ENCODE measurements at regions not wholly inside any gene's neighbourhood (a gene's known extent, or its start where the extent isn't known, plus 50 kb on each side); places are given as distances from the start of the nearest gene placed in this dataset.
"Not testable (repeated sequence)": the region's sequence is repeated elsewhere in the genome, so short reads cannot be mapped to it uniquely, and the experiment has no call there.

DNA sequence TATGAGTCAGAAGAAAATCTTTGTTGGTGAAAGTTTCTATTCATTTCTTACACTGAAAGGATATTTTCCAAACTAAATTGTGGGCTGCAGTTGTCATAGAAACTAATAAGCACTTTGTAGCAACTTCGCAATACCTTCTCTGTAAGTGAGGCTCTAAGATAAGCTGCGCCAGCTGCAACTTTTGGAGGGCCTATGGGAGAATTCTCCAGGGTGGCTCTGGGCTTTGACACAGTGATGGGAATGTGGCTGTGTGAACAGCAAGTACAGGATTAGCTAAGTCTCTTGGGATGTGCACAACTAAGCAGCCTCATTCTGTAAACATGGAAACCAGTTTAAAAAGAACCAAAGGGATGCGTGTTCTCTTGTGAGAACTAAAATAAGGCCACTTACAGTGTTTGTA, 124.6 kb upstream of the SGO1 start:
- H3K27me3 Mint-ChIP-seq = no peaks in the 10 kb centered on the region
- H3K4me3 Mint-ChIP-seq = no peak overlapping the region
- H3K4me1 Mint-ChIP-seq = no peaks in the 10 kb centered on the region
- peaks cover 0 to 6% (median 0%) of the 10 kb centered on the region in 7 donors for H3K9me3 Mint-ChIP-seq
- ATAC-seq (ENCODE audit: low read depth in 2 of 2) (no peak), DNase-seq (no peak)
- H3K36me3 Mint-ChIP-seq = peaks cover 0 to 10% of the 10 kb centered on the region in 2 donors
- peak overlapping the region in 1 of 6 donors; percentile 13 for H3K27ac Mint-ChIP-seq

DNA sequence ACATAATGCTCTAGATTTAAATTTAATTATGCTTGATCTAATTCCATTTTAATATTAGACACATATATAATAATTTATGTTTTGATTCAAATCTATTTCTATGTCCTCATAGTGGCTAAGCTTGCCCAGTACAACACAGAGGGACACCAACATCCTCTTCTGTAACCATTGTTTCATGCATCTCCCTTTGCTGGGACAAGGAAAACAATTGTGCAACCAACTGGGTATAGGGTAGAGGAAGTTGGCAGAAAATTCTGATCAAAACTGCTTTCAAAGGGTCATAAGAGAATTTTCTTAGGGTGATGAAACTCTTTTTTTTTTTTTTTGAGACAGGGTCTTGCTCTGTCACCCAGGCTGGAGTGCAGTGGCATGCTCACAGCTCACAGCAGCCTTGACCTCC, 121.4 kb upstream of the SGO1 start:
- no peaks in the 10 kb centered on the region for H3K4me1 Mint-ChIP-seq
- H3K27ac Mint-ChIP-seq = no peak overlapping the region
- H3K9me3 Mint-ChIP-seq = peaks cover 0 to 7% (median 4%) of the 10 kb centered on the region in 7 donors
- H3K36me3 Mint-ChIP-seq = peaks cover 0 to 3% of the 10 kb centered on the region in 2 donors
- H3K27me3 Mint-ChIP-seq = no peaks in the 10 kb centered on the region
- H3K4me3 Mint-ChIP-seq = no peak overlapping the region
- ATAC-seq (ENCODE audit: low read depth in 2 of 2) (no peak), DNase-seq (no peak)

DNA sequence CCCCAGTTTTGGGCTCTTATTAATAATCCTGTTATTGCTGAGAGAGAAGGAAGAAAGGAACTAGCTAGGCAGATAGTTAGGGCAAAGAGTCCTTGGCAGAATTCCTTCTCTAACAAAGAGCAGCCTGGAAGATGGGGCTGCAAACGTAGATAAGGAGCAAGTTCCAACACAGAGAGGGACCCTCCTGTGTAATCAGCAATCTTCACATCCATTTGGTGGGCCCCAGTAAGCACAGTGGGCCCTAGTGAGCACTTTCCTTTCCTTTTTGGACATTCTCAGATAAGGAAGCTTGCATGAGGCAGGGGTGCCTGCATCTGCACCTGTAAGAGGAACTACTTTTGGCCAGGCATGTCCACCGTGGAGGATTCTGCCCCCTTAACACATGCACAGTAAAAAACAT, 119.6 kb upstream of the SGO1 start:
- no peaks in the 10 kb centered on the region for H3K27me3 Mint-ChIP-seq

DNA sequence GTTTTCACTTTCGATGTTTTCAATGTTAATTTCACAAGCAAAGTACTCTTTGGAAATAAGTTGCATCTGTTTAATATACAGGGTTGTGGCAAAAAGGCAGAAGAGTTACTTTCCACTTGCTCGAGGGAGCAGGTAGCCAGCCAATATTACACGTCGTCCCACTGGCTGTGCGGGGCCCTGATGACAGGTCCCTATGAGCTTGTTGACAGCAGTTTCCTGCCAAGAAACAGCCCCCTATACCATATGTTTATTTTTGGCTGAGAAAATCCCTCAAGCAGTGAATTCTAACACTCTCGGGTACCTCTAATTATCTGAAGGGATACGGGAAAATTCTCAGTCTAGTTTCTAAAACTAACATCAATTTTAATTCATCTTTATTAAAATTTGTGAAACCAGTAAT, 116.8 kb upstream of the SGO1 start:
- ATAC-seq (ENCODE audit: low read depth in 2 of 2) (no peak), DNase-seq (no peak)
- H3K9me3 Mint-ChIP-seq = peaks cover 0 to 11% (median 4%) of the 10 kb centered on the region in 7 donors
- H3K27me3 Mint-ChIP-seq = no peaks in the 10 kb centered on the region
- no peak overlapping the region for H3K27ac Mint-ChIP-seq
- no peaks in the 10 kb centered on the region for H3K4me1 Mint-ChIP-seq
- peaks cover 0 to 5% of the 10 kb centered on the region in 2 donors for H3K36me3 Mint-ChIP-seq
- no peak overlapping the region for H3K4me3 Mint-ChIP-seq

More for the DNA sequence above, 119.6 kb upstream of the SGO1 start:
- Mint-ChIP-seq H3K27ac (no peak overlapping the region), H3K4me3 (no peak overlapping the region), H3K36me3 (no peaks in the 10 kb centered on the region), H3K4me1 (no peaks in the 10 kb centered on the region), H3K9me3 (peaks cover 0 to 7% (median 3%) of the 10 kb centered on the region in 7 donors)
- DNase-seq (no peak), ATAC-seq (ENCODE audit: low read depth in 2 of 2) (no peak)

DNA sequence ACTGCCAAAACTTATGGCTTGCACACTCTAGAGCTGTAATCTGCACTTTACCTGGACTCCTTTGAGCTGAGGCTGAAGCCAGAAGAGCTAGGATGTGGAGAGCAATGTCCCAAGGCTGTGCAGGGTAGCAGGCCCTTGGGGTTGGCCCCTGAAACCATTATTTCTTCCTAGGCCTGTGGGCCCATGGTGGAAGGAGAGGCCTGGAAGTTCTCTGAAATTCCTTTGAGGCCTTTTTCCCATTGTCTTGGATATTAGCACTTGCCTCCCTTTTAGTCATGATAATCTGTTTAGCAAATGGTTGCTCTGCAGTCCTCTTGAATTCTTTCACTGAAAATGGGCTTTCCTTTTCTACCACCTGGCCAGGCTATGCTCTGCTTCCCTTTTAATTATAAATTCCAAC, 102.0 kb upstream of the SGO1 start:
- DNase-seq (no peak), ATAC-seq (ENCODE audit: low read depth in 2 of 2) (no peak)
- H3K4me1 Mint-ChIP-seq = no peaks in the 10 kb centered on the region
- H3K9me3 Mint-ChIP-seq = peaks cover 18 to 65% (median 41%) of the 10 kb centered on the region in 7 donors
- H3K4me3 Mint-ChIP-seq = no peak overlapping the region
- H3K27ac Mint-ChIP-seq = peak overlapping the region in 1 of 6 donors; percentile 71
- H3K27me3 Mint-ChIP-seq = no peaks in the 10 kb centered on the region
- peaks cover 28 to 30% of the 10 kb centered on the region in 2 donors for H3K36me3 Mint-ChIP-seq

DNA sequence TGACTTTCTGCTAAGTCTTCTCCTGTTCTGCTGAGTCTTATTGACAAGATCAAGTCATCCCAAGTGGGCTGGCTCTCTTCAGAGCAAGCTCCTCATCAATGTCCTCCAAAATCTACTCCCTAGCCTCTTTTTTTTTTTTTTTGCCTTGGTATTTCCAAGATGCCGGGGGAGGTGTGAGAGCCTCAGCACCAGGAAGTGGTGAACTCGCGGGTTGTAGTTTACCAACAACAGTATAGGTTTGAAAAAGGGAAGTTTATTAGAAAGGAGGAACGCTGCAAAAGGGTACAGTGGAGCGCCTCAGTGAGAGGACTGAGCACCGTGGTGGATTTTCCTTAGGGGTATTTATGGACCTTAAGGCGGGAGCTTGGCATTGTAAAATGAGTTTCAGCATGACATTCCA, 94.3 kb upstream of the SGO1 start:
- peaks cover 0 to 4% (median 0%) of the 10 kb centered on the region in 3 donors for H3K27me3 Mint-ChIP-seq
- H3K4me1 Mint-ChIP-seq = peaks cover 6% of the 10 kb centered on the region in 3 donors
- peaks cover 5 to 44% (median 32%) of the 10 kb centered on the region in 7 donors for H3K9me3 Mint-ChIP-seq
- peak overlapping the region in 1 of 8 donors; percentile 10 for H3K4me3 Mint-ChIP-seq
- peak overlapping the region in 1 of 6 donors; percentile 9 for H3K27ac Mint-ChIP-seq
- no peak for DNase-seq
- peak; percentile 60 to 68 for ATAC-seq (ENCODE audit: low read depth in 2 of 2)
- peaks cover 20 to 25% of the 10 kb centered on the region in 2 donors for H3K36me3 Mint-ChIP-seq

DNA sequence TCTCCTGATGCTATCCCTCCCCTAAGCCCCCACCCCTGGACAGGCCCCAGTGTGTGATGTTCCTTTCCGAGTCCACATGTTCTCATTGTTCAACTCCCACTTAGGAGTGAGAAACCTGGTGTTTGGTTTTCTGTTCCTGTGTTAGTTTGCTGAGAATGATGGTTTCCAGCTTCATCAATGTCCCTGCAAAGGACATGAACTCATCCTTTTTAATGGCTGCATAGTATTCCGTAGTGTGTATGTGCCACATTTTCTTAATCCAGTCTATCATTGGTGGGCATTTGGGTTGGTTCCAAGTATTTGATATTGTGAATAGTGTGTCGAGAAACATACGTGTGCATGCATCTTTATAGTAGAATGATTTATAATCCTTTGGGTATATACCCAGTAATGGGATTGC, 80.0 kb upstream of the SGO1 start:
- Mint-ChIP-seq H3K27ac (peak overlapping the region in 1 of 6 donors; percentile 49), H3K36me3 (peaks cover 12 to 19% of the 10 kb centered on the region in 2 donors), H3K9me3 (peaks cover 7 to 39% (median 25%) of the 10 kb centered on the region in 7 donors)
- not testable (repeated sequence) for ATAC-seq (ENCODE audit: low read depth in 2 of 2); H3K27me3 Mint-ChIP-seq; H3K4me3 Mint-ChIP-seq; H3K4me1 Mint-ChIP-seq; DNase-seq

DNA sequence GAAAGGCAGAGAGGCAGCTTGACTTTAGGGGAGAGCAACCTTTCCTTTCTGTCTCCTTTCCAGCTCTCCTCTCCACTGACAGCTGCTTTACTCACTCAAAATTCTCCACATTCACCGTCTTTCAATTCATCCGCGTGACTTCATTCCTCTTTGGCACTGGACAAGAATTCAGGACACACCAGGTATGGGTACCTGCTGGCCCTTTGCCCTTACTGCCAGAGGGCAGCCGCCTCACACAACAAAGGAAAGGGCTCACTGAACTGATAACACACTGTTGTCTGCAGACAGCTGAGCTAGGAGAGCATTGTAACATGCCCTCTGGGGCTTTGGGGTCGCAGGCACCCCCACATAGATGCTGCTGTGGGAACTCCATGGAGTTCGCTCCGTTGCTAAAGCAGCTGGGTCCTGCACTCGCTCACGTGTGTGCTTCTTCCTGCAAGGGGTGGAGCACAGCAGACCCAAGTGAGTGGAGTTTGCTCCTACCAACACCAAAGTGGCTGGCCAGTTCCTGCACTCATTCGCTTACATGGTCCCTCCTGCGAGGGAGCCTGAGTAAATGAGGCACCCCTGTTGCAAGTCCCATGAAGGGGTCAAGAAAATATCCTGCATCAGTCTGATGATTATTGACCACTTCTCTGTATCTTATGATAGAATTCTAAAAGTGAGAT, 79.0 kb upstream of the SGO1 start:
- Mint-ChIP-seq H3K36me3 (peaks cover 12% of the 10 kb centered on the region in 2 donors), H3K27ac (peak overlapping the region in 1 of 6 donors; percentile 29), H3K9me3 (peaks cover 7 to 39% (median 25%) of the 10 kb centered on the region in 7 donors), H3K4me3 (no peak overlapping the region), H3K27me3 (no peaks in the 10 kb centered on the region), H3K4me1 (no peaks in the 10 kb centered on the region)
- ATAC-seq (ENCODE audit: low read depth in 2 of 2) (no peak), DNase-seq (no peak)

DNA sequence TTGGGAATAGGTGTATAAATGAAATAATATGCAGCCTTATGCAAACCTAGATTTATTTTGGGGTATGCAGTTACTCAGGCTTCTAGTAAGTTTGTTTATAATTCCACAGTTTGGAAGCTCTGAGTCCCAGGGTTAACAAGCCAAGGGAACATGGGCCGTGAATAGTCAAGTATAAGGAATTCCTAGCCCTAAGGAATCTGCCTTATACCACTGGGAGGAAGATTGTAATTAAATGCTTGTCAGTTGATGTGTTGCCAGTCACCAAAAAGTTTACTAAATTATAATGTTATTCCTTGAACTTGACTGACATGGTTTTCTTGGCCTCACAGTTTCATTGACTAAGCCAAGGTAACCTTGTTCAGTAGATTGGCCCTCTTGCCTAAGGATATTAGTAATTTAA, 72.4 kb upstream of the SGO1 start:
- peaks cover 6 to 8% of the 10 kb centered on the region in 2 donors for H3K36me3 Mint-ChIP-seq
- peaks cover 0 to 4% (median 1%) of the 10 kb centered on the region in 7 donors for H3K9me3 Mint-ChIP-seq
- ATAC-seq (ENCODE audit: low read depth in 2 of 2) = no peak
- H3K4me1 Mint-ChIP-seq = peaks cover 4 to 11% (median 8%) of the 10 kb centered on the region in 3 donors
- no peaks in the 10 kb centered on the region for H3K27me3 Mint-ChIP-seq
- no peak for DNase-seq
- H3K27ac Mint-ChIP-seq = no peak overlapping the region
- no peak overlapping the region for H3K4me3 Mint-ChIP-seq

DNA sequence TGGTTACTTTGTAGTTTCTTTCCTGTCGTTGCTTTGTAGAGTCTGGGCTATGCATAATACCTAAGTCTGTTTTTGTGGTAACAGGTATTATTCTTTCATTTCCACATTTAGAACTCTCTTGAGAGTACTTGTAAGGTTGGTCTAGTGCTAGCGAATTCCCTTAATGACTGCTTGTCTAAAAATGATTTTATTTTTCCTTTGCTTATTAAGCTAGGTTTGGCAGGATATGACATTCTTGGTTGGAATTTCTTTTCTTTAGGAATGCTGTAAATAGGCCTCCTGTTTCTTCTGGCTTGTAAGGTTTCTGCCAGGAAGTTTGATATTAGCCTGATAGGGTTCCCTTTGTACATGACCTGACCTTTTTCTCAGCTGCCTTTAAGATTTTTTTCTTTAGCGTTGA, 70.1 kb upstream of the SGO1 start:
- peaks cover 4 to 11% (median 8%) of the 10 kb centered on the region in 3 donors for H3K4me1 Mint-ChIP-seq
- ATAC-seq (ENCODE audit: low read depth in 2 of 2) (peak; percentile 41 to 60), DNase-seq (no peak)
- no peaks in the 10 kb centered on the region for H3K27me3 Mint-ChIP-seq
- H3K4me3 Mint-ChIP-seq = peak overlapping the region in 2 of 8 donors; percentile 21 to 43
- peak overlapping the region in 1 of 6 donors; percentile 14 for H3K27ac Mint-ChIP-seq
- H3K36me3 Mint-ChIP-seq = peaks cover 6 to 8% of the 10 kb centered on the region in 2 donors
- peaks cover 0 to 4% (median 1%) of the 10 kb centered on the region in 7 donors for H3K9me3 Mint-ChIP-seq

DNA sequence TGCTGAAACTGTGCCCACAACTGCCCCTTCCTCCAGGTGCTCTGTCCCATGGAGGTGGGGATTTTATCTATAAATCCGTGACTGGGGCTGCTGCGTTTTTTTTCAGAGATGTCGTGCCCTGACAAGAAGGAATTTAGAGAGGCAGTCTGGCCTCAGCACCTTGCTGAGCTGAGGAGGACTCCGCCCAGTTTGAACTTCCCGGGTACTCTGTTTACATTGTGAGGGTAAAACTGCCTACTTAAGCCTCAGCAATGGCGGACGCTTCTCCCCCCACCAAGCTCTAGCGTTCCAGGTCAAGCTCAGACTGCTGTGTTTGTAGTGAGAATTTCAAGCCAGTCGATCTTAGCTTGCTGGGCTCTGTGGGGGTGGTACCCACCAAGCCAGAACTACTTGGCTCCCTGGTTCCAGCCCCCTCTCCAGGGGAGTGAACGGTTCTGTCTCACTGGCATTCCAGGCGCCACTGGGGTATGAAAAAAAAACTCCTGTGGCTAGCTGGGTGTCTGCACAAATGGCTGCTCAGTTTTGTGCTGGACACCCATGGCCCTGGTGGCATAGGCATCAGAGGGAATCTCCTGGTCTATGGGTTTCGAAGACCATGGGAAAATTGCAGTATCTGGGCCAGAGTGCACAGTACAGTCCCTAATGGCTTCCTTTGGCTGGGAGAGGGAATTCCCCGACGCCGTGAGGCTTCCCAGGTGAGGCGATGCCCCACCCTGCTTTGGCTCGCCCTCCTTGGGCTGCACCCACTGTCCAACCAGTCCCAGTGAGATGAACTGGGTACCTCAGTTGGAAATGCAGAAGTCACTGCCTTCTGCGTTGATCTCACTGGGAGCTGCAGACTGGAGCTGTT, 68.5 kb upstream of the SGO1 start:
- H3K27ac Mint-ChIP-seq = no peak overlapping the region

DNA sequence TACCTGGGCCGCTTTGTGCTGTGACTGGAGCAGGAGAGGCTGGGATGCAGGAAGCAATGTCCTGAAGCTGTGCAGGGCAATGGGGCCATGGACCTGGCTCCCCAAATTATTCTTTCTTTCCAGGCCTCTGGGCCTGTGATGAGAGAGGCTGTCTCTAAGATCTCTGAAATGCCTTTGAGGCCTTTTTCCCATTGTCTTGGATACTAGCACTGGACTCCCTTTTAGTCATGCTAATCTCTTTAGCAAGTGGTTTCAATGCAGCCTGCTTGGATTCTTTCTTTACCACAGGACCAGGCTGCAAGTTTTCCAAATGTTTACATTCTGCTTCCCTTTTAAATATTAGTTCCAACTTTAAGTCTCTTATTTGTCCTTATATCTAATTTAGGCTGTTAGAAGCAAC, 64.8 kb upstream of the SGO1 start:
- Mint-ChIP-seq H3K27ac (no peak overlapping the region), H3K36me3 (peaks cover 6 to 8% of the 10 kb centered on the region in 2 donors), H3K9me3 (peaks cover 0 to 11% (median 4%) of the 10 kb centered on the region in 7 donors), H3K27me3 (no peaks in the 10 kb centered on the region), H3K4me3 (no peak overlapping the region), H3K4me1 (peaks cover under 1 to 7% (median 2%) of the 10 kb centered on the region in 3 donors)
- no peak for DNase-seq
- no peak for ATAC-seq (ENCODE audit: low read depth in 2 of 2)

More for the DNA sequence above, 68.5 kb upstream of the SGO1 start:
- Mint-ChIP-seq H3K4me1 (peaks cover 4 to 11% (median 8%) of the 10 kb centered on the region in 3 donors), H3K9me3 (peaks cover 0 to 4% (median 2%) of the 10 kb centered on the region in 7 donors), H3K4me3 (no peak overlapping the region), H3K36me3 (peaks cover 6 to 8% of the 10 kb centered on the region in 2 donors), H3K27me3 (no peaks in the 10 kb centered on the region)
- ATAC-seq (ENCODE audit: low read depth in 2 of 2) = no peak
- no peak for DNase-seq

DNA sequence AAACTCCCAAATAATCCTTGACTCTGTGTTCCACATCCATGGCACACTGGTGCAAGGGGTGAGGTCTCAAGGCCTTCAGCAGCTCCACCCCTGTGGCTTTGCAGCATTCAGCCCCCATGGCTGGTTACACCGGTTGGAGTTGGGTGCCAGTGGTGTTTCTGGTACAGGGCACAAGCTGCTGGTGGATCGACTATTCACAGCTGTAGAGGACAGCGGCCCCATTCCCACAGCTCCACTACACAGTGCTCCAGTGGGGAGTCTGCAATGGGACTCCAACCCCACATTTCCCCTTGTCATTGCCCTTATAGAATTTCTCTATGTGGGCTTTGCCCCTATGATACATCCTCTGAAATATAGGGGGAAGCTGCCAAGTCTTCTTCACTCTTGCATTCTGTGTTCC, 64.3 kb upstream of the SGO1 start:
- Mint-ChIP-seq H3K4me3 (no peak overlapping the region), H3K27ac (no peak overlapping the region), H3K4me1 (peaks cover 0 to 2% (median 0%) of the 10 kb centered on the region in 3 donors), H3K36me3 (peaks cover 6 to 7% of the 10 kb centered on the region in 2 donors), H3K27me3 (no peaks in the 10 kb centered on the region), H3K9me3 (peaks cover 0 to 11% (median 4%) of the 10 kb centered on the region in 7 donors)
- no peak for ATAC-seq (ENCODE audit: low read depth in 2 of 2)
- no peak for DNase-seq
